BLaER1 (cell line): ENCODE measurements at regions not wholly inside any gene's neighbourhood (a gene's known extent, or its start where the extent isn't known, plus 50 kb on each side); places are given as distances from the start of the nearest gene placed in this dataset.

ENCODE experiments used
- H3K27ac ChIP-seq: shearing (Covaris generic); formaldehyde crosslinking; 2 replicates; pipeline ENCODE4 v1.8.1; 2022
- H3K27me3 ChIP-seq: shearing (Covaris generic); formaldehyde crosslinking; 2 replicates; pipeline ENCODE4 v1.8.1; 2022
- H3K36me3 ChIP-seq: shearing (Covaris generic); formaldehyde crosslinking; 2 replicates; pipeline ENCODE4 v1.8.1; 2022
- H3K4me1 ChIP-seq: shearing (Covaris generic); formaldehyde crosslinking; 2 replicates; pipeline ENCODE4 v1.8.1; 2022
- H3K4me2 ChIP-seq: shearing (Covaris generic); formaldehyde crosslinking; 2 replicates; pipeline ENCODE4 v1.8.1; 2022
- H3K4me3 ChIP-seq: shearing (Covaris generic); formaldehyde crosslinking; 2 replicates; pipeline ENCODE4 v1.8.1; 2022
- H3K9ac ChIP-seq: shearing (Covaris generic); formaldehyde crosslinking; 2 replicates; pipeline ENCODE4 v1.8.1; 2022
- H3K9me3 ChIP-seq: shearing (Covaris generic); formaldehyde crosslinking; 2 replicates; pipeline ENCODE4 v1.8.1; 2022
- H4K20me1 ChIP-seq: shearing (Covaris generic); formaldehyde crosslinking; 2 replicates; pipeline ENCODE4 v1.8.1; 2022
- Cebpa-rat ChIP-seq: shearing (Covaris generic); IDR thresholded peaks from 2 replicates; pipeline ENCODE4 v1.8.1; 2022

DNA sequence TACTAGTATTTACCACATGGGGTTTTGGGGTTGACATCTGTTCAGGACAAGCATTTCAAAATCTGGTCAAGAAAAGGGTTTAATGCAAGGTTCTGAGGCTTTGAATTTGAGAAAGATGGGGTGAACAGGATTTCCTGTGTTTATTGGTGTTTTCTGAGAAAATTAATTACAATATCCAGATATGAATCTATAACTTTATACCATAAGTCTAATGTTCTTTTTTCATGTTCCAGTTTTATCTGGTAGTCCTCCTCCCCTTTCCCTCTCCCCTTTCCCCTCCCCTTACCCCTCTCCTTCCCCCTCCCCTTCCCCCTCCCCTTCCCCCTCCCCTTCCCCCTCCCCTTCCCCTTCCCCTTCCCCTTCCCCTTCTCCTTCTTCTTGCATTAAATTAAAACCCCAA lies 1518.2 kb upstream of the TMEFF2 start:
- no peaks in the 10 kb centered on the region for H3K4me1 ChIP-seq
- H3K9ac ChIP-seq, result no peak overlapping the region
- no peaks in the 10 kb centered on the region for H3K36me3 ChIP-seq
- H4K20me1 ChIP-seq, result no peaks in the 10 kb centered on the region
- no peak overlapping the region for H3K27ac ChIP-seq
- no peaks in the 10 kb centered on the region for H3K9me3 ChIP-seq
- H3K4me3 ChIP-seq, result no peak overlapping the region
- no peaks in the 10 kb centered on the region for H3K27me3 ChIP-seq
- no peak for TF ChIP-seq Cebpa-rat
- H3K4me2 ChIP-seq, result no peak overlapping the region

DNA sequence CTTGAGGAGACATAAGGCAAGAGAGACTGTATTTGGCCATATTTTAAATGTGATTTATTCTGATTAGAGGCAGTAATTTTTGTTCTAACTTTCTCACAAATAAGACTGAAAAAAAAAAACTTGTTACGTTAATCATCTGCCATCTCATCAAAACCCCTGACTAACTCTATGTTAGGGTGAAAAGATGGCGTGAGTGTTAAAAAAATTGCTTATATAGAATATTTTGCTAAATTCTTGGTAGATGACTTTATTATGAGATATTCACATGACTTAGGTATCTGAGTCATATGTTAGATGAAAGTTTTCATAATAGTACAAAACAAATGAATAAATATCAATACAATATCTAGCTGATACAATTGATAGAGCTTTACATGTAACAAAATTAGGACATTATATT lies 1508.7 kb upstream of the TMEFF2 start:
- Histone ChIP-seq H4K20me1 (no peaks in the 10 kb centered on the region), H3K27me3 (no peaks in the 10 kb centered on the region), H3K9ac (no peak overlapping the region), H3K27ac (no peak overlapping the region), H3K4me2 (no peak overlapping the region), H3K4me1 (no peaks in the 10 kb centered on the region), H3K9me3 (no peaks in the 10 kb centered on the region), H3K4me3 (no peak overlapping the region), H3K36me3 (no peaks in the 10 kb centered on the region)
- no peak for TF ChIP-seq Cebpa-rat

DNA sequence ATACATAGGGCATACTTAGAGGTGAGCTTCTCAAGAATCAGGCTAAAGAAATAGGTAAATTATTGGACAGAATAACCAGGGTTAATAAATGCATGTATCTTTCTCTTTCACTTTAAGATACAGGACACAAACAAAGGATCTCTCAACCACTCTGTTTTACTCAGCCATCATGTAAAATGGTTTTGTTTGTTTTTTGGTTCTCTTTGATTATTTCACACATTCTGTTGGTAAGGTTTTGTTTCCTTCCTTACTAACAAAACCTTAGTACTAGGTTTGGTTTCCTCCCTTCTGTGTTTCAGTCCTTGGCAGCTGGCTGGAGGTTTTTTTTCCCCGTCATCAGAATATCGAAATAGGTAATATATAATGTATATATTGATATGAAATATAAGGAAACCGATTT lies 1506.8 kb upstream of the TMEFF2 start:
- no peak overlapping the region for H3K4me2 ChIP-seq
- H3K4me1 ChIP-seq, result no peaks in the 10 kb centered on the region

DNA sequence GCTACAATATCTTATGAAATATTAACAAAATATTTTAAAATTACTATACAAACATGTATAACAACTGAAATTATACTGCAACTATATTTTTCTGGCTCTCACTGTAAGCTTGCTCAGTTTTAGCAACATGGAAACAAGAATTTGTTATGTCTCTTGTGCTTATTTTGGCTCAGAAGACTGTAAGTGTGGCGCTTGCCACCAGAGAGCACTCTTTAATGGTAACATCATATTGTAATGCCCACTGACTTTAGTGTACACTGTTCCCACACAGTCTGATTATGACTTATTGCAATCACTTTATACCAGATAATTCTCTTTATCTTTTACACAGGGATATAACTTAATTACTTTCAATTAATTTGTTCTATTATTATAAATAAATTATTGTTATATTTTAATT lies 1500.6 kb upstream of the TMEFF2 start:
- no peaks in the 10 kb centered on the region for H3K36me3 ChIP-seq
- no peaks in the 10 kb centered on the region for H4K20me1 ChIP-seq
- H3K9me3 ChIP-seq, result no peaks in the 10 kb centered on the region
- no peak overlapping the region for H3K4me3 ChIP-seq
- no peak for TF ChIP-seq Cebpa-rat
- no peak overlapping the region for H3K27ac ChIP-seq
- no peak overlapping the region for H3K4me2 ChIP-seq
- H3K9ac ChIP-seq, result no peak overlapping the region
- H3K4me1 ChIP-seq, result no peaks in the 10 kb centered on the region
- H3K27me3 ChIP-seq, result no peaks in the 10 kb centered on the region

More for the DNA sequence above, 1506.8 kb upstream of the TMEFF2 start:
- no peak for TF ChIP-seq Cebpa-rat
- no peaks in the 10 kb centered on the region for H3K9me3 ChIP-seq
- H3K27me3 ChIP-seq, result no peaks in the 10 kb centered on the region
- no peaks in the 10 kb centered on the region for H3K36me3 ChIP-seq
- H4K20me1 ChIP-seq, result no peaks in the 10 kb centered on the region
- H3K27ac ChIP-seq, result no peak overlapping the region
- H3K4me3 ChIP-seq, result no peak overlapping the region
- H3K9ac ChIP-seq, result no peak overlapping the region

DNA sequence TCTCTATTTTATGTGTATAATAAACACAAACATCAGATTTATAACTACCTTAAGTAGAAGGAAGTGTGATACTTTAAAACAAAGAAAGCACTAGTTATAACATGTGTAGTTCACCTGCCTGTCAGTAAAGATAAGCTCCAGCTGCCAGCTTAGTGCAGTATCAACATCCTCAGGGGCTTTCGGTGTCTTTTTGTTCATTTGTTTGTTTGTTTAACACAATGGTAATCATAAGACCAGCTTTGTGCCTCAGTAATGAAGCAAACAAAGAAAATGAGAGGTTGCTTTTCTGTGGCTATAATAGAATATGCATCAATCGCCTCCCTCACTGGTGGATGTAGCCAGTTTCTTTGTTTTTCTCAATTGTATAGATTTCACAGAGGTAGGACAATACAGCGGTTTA lies 1499.0 kb upstream of the TMEFF2 start:
- TF ChIP-seq Cebpa-rat, result no peak
- H3K4me1 ChIP-seq, result no peaks in the 10 kb centered on the region
- no peak overlapping the region for H3K4me3 ChIP-seq
- H4K20me1 ChIP-seq, result no peaks in the 10 kb centered on the region
- no peaks in the 10 kb centered on the region for H3K27me3 ChIP-seq
- no peak overlapping the region for H3K27ac ChIP-seq
- H3K9me3 ChIP-seq, result no peaks in the 10 kb centered on the region
- no peaks in the 10 kb centered on the region for H3K36me3 ChIP-seq
- no peak overlapping the region for H3K4me2 ChIP-seq
- no peak overlapping the region for H3K9ac ChIP-seq

DNA sequence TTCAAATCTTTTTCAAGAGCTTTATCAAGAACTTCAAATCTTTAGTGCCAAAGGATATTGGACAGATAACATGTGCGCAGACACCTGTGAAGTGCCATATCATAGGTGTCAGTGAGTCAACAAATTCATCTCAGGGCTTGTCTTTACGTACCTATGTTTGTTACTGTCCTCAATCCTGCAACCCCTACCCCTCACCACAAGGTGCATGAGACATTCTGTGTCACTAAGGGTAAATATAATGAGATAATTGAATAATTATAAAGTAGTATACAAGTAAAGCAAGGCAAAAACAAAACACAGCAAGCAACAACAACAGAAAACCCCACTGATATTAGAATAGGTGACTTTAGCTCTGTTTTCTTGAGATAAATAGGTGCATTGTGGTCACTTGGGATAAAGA lies 1495.8 kb upstream of the TMEFF2 start:
- no peaks in the 10 kb centered on the region for H3K9me3 ChIP-seq
- no peak overlapping the region for H3K27ac ChIP-seq
- no peaks in the 10 kb centered on the region for H3K27me3 ChIP-seq
- no peaks in the 10 kb centered on the region for H4K20me1 ChIP-seq
- no peak overlapping the region for H3K4me3 ChIP-seq
- no peaks in the 10 kb centered on the region for H3K4me1 ChIP-seq
- H3K9ac ChIP-seq, result no peak overlapping the region
- no peak overlapping the region for H3K4me2 ChIP-seq
- no peak for TF ChIP-seq Cebpa-rat
- H3K36me3 ChIP-seq, result no peaks in the 10 kb centered on the region

DNA sequence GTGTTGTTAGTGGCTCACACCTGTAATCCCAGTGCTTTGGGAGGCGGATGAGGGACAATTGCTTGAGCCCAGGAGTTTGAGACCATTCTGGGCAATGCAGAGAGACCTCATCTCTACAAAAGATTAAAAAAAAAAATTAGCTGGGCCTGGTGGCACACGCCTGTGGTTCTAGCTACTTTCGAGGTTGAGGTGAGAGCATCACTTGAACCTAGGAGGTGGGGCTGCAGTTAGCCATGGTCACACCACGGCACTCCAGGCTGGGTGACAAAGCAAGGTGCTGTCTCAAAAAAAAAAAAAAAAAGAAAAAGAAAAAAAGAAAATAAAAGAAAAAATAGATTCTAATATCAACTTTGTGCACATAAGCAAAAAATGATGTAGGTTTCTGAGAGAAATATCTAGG lies 1492.5 kb upstream of the TMEFF2 start:
- Histone ChIP-seq H3K4me3 (no peak overlapping the region), H3K9ac (no peak overlapping the region), H3K9me3 (no peaks in the 10 kb centered on the region), H3K4me1 (no peaks in the 10 kb centered on the region), H3K36me3 (no peaks in the 10 kb centered on the region), H4K20me1 (no peaks in the 10 kb centered on the region), H3K27me3 (no peaks in the 10 kb centered on the region), H3K27ac (no peak overlapping the region), H3K4me2 (no peak overlapping the region)
- TF ChIP-seq Cebpa-rat, result no peak

DNA sequence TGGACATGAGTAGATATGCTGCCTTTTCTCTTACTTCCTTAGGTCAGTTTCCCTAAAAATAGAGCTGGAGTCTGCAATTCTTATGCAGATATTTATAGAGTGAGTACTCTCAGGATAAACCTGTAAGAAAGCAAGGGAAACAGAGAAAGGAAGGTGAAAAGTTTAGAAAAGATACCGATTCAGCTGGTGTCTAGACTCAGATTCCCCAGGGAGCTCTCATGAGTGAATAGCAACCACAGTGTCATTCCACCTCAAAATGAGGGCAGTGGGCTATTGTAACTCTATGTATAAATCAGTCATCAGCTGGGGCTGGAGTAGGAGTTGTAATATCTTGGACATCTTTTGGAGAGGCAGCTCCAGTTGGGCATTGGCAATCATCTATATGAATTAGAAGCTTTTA lies 1485.1 kb upstream of the TMEFF2 start:
- H3K4me2 ChIP-seq, result peak overlapping the region; percentile 19; the same call in 1 of the 2 replicates
- no peaks in the 10 kb centered on the region for H3K9me3 ChIP-seq
- no peak overlapping the region for H3K4me3 ChIP-seq
- 0 out of 2 replicates have a peak, but pooled peaks cover 6% of the 10 kb centered on the region for H3K4me1 ChIP-seq
- H3K27me3 ChIP-seq, result no peaks in the 10 kb centered on the region
- no peaks in the 10 kb centered on the region for H3K36me3 ChIP-seq
- H3K9ac ChIP-seq, result no peak overlapping the region
- H3K27ac ChIP-seq, result no peak overlapping the region
- TF ChIP-seq Cebpa-rat, result no peak
- no peaks in the 10 kb centered on the region for H4K20me1 ChIP-seq

DNA sequence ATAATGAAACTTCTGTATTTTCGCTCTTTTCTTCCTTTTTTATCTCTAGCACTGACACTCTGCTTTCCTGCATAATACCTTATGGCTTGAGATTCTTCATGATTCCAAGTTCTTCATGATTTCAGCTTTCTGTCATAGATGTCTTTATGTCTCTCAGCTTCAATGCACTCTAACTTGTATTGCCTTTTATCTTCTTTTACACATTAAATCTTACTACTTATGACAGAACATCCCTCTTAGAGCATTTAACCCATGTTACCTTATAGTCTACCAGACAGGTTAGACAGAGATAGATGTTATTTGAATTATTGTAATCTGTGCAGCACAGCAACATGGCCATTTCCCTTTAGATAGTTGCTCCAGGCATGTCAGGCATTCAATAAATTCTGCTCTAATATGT lies 1475.7 kb upstream of the TMEFF2 start:
- no peaks in the 10 kb centered on the region for H3K9me3 ChIP-seq
- no peaks in the 10 kb centered on the region for H3K4me1 ChIP-seq
- TF ChIP-seq Cebpa-rat, result no peak
- no peaks in the 10 kb centered on the region for H3K36me3 ChIP-seq
- no peak overlapping the region for H3K4me3 ChIP-seq
- H3K9ac ChIP-seq, result no peak overlapping the region
- H3K4me2 ChIP-seq, result no peak overlapping the region
- no peak overlapping the region for H3K27ac ChIP-seq
- no peaks in the 10 kb centered on the region for H3K27me3 ChIP-seq
- H4K20me1 ChIP-seq, result no peaks in the 10 kb centered on the region

DNA sequence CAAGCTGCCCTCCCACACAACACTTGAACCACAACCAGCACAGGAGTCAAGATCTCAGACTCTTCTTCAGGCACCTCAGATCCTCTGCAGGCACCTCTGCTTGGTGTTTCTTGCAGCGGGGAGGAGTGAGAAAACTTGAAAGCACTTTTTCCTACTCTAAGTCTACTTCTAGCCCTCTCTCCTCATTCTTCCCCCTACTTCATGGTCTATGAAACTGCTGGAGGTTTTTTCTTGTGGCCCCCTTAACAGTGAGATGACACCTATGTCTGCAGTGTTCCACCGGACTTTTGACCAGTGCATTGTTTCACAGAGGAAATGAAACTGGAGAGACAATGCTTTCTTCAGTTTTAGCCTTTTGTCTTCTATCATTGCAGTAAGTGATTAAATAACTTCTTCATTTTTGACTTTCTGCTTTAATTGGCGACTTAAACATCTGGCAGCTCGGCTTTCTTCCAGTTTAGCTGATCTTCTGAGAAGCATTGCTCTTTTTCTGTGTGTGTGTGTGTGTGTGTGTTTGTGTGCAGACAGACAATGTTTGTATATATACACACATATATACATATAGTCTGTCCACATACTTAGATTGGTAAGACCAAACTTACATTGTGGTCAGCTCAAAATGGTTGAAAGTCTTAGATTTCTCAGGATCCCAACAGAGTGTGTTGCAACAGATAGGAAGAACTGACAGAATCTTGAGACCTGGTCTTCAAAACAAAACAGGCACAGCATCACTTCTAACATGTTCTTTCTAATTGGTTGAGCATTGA lies 1474.0 kb upstream of the TMEFF2 start:
- no peak for TF ChIP-seq Cebpa-rat
- Histone ChIP-seq H3K9me3 (no peaks in the 10 kb centered on the region), H4K20me1 (no peaks in the 10 kb centered on the region), H3K36me3 (no peaks in the 10 kb centered on the region), H3K9ac (no peak overlapping the region), H3K27me3 (no peaks in the 10 kb centered on the region), H3K4me3 (no peak overlapping the region), H3K4me2 (no peak overlapping the region), H3K27ac (no peak overlapping the region), H3K4me1 (no peaks in the 10 kb centered on the region)

DNA sequence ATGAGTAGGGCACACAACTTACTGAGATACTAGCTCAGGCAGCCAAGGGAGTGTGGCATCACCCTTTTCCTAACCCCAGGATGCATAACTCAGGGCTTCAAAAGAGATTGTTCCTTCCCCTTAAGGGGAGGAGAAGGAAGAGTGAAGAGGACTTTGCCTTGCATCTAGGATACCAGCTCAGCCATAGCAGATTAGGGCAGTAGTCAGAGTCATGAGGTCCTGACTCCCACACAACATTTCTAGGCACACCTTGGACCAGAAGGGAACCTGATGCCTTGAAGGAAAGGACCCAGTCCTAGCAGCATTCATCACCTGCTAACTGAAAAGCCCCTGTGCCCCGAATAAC lies 1433.2 kb upstream of the TMEFF2 start:
- Histone ChIP-seq H3K4me3 (no peak overlapping the region), H3K27me3 (no peaks in the 10 kb centered on the region), H3K4me2 (no peak overlapping the region), H3K36me3 (no peaks in the 10 kb centered on the region), H3K4me1 (no peaks in the 10 kb centered on the region), H4K20me1 (no peaks in the 10 kb centered on the region), H3K27ac (no peak overlapping the region), H3K9me3 (no peaks in the 10 kb centered on the region), H3K9ac (no peak overlapping the region)
- TF ChIP-seq Cebpa-rat, result no peak
